Keratinocyte (primary cell): ENCODE measurements at regions not wholly inside any gene's neighbourhood (a gene's known extent, or its start where the extent isn't known, plus 50 kb on each side); places are given as distances from the start of the nearest gene placed in this dataset.

ENCODE experiments used
- EZH2 ChIP-seq: IDR thresholded peaks from one replicate; pipeline ENCODE4 v1.6.1; 2012; ENCODE audit warnings: inconsistent platforms, mild to moderate bottlenecking, low read length, moderate library complexity
- TF ChIP-seq, protein P1 (sequence below), 3 experiments: IDR thresholded peaks in 1 of 3; conservative IDR thresholded peaks in 1 of 3; optimal IDR thresholded peaks in 1 of 3; 2 replicates in 2 of 3; 3 replicates in 1 of 3; pipeline versions ENCODE3 to v1.5.1; 2011; ENCODE audit warnings: low read length in 3 of 3, mild to moderate bottlenecking in 3 of 3, moderate library complexity in 2 of 3, control low read depth in 1 of 3, inconsistent platforms in 1 of 3; ENCODE audit not compliant: insufficient read depth in 2 of 3; ENCODE audit errors: extremely low read depth in 1 of 3

DNA sequence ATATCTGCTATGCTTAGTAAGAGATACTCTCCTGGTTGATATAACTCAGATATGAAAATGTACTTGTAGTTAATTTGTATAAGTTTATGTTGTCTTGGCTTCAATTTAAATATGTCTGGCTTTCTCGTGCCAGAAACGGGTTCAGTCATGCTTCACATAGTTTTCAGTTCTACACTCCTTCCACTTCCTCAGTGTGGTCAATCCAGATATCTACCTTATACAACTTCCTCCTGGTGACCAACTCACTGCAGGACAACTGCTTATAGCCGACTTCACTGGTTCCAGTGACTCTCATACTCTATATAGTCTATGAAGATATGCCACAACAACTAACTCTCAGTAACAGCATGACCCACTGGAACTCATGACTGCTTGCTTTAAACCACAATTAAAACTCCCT is 690.4 kb downstream of the SLCO4C1 start:
- TF ChIP-seq, protein P1, sequence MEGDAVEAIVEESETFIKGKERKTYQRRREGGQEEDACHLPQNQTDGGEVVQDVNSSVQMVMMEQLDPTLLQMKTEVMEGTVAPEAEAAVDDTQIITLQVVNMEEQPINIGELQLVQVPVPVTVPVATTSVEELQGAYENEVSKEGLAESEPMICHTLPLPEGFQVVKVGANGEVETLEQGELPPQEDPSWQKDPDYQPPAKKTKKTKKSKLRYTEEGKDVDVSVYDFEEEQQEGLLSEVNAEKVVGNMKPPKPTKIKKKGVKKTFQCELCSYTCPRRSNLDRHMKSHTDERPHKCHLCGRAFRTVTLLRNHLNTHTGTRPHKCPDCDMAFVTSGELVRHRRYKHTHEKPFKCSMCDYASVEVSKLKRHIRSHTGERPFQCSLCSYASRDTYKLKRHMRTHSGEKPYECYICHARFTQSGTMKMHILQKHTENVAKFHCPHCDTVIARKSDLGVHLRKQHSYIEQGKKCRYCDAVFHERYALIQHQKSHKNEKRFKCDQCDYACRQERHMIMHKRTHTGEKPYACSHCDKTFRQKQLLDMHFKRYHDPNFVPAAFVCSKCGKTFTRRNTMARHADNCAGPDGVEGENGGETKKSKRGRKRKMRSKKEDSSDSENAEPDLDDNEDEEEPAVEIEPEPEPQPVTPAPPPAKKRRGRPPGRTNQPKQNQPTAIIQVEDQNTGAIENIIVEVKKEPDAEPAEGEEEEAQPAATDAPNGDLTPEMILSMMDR (optimal IDR thresholded peaks at IDR 0.05 in 1 of 3, IDR thresholded peaks at IDR 0.05 in 1 of 3, conservative IDR thresholded peaks at IDR 0.05 in 1 of 3; ENCODE audit: extremely low read depth in 1 of 3, insufficient read depth in 2 of 3, low read length in 3 of 3) = no peak
- no peak for TF ChIP-seq EZH2
